ENCODE measurements at regions not wholly inside any gene's neighbourhood (a gene's known extent, or its start where the extent isn't known, plus 50 kb on each side); places are given as distances from the start of the nearest gene placed in this dataset.

- TF ChIP-seq PCBP2 (optimal IDR thresholded peaks at IDR 0.05; ENCODE audit: low read depth, low read length, poor library complexity, severe bottlenecking) = no peak
- intact Hi-C loops (cut with micrococcal nuclease; ENCODE audit: unreplicated experiment) = no loop called here
- no peak for FAIRE-seq
Observed at GRCh38 chr16:47781673-47782072, 320.5 kb downstream of the PHKB start.

GRCh38 chr16:47780213-47780875, 319.2 kb downstream of the PHKB start:
- no peaks in the 10 kb centered on the region for H3K36me3 ChIP-seq (replicated peaks in 1 of 2; ENCODE audit: control insufficient read depth in 1 of 2, insufficient read depth in 2 of 2, low read length in 2 of 2)
- 23% methylated on average over 8 of the region's 8 CpGs for WGBS (ENCODE audit: low lambda C conversion rate)
- DNase-seq (ENCODE audit: low spot score) = no peak
- ChIA-PET CTCF (ENCODE audit: low intra/inter-chr PET ratio, low total read pairs) (no interaction called here), POLR2A (no interaction called here)
- no peaks in the 10 kb centered on the region for H4K20me1 ChIP-seq (ENCODE audit: insufficient read depth, low read length)
- intact Hi-C loops (cut with micrococcal nuclease; ENCODE audit: unreplicated experiment) = no loop called here
- peaks cover 0 to 10% of the 10 kb centered on the region in 2 experiments; a peak in 1 of 5 replicates for H3K27me3 ChIP-seq (ENCODE audit: control insufficient read depth in 1 of 2, insufficient read depth in 2 of 2, low read length in 2 of 2)
- no peak overlapping the region for H3K27ac ChIP-seq (ENCODE audit: extremely low read length, insufficient read depth, low read length)
- no peaks in the 10 kb centered on the region for H3K9me3 ChIP-seq (ENCODE audit: low read length)
- no peak overlapping the region for H3K4me3 ChIP-seq (replicated peaks in 1 of 3; ENCODE audit: insufficient read depth in 1 of 3, low read depth in 2 of 3, low read length in 3 of 3)
- no peaks in the 10 kb centered on the region for H3K4me1 ChIP-seq (ENCODE audit: insufficient read depth, low read length)
- no peak overlapping the region for H2AFZ ChIP-seq (ENCODE audit: low read length)
- no peak overlapping the region for H3K9ac ChIP-seq (ENCODE audit: insufficient read depth, low read depth, low read length)
- no peak overlapping the region for H3K4me2 ChIP-seq (ENCODE audit: low read depth, low read length)
- in situ Hi-C loops (cut with HindIII; ENCODE audit: extremely low pct_ligation_motif_present, low pct_unique_long_range_greater_than_20kb) = no loop called here
- no peak for FAIRE-seq
- no TSS peak for BruUV-seq (replicated peaks)
- no peaks in the 10 kb centered on the region for H3K79me2 ChIP-seq (ENCODE audit: insufficient read depth, low read length)
- no peak for ATAC-seq
- TF ChIP-seq ATF3 (CRISPR knock-in tag; IDR thresholded peaks at IDR 0.05) (no peak), HDAC6 (IDR thresholded peaks at IDR 0.05; ENCODE audit: low read depth, low read length) (no peak), MEIS1 (CRISPR knock-in tag; IDR thresholded peaks at IDR 0.05; ENCODE audit: borderline replicate concordance) (no peak), MXD3 (CRISPR knock-in tag; IDR thresholded peaks at IDR 0.05) (no peak), CBX5 (CRISPR knock-in tag; IDR thresholded peaks at IDR 0.05; ENCODE audit: borderline replicate concordance) (no peak), ATF6 (CRISPR knock-in tag; conservative IDR thresholded peaks at IDR 0.05) (no peak), HMGA1 (CRISPR knock-in tag; conservative IDR thresholded peaks at IDR 0.05) (no peak), ZNF251 (CRISPR knock-in tag; IDR thresholded peaks at IDR 0.05) (no peak), RORA (CRISPR knock-in tag; IDR thresholded peaks at IDR 0.05) (no peak), RFXANK (CRISPR knock-in tag; IDR thresholded peaks at IDR 0.05) (no peak), NR0B2 (CRISPR knock-in tag; IDR thresholded peaks at IDR 0.05) (no peak)

More at GRCh38 chr16:47781673-47782072, 320.5 kb downstream of the PHKB start:
- ATAC-seq = no peak
- H3K4me2 ChIP-seq (ENCODE audit: low read depth, low read length) = no peak overlapping the region
- POLR2A ChIA-PET = no interaction called here
- CTCF ChIA-PET (ENCODE audit: low intra/inter-chr PET ratio, low total read pairs) = no interaction called here
- H4K20me1 ChIP-seq (ENCODE audit: insufficient read depth, low read length) = no peaks in the 10 kb centered on the region
- H2AFZ ChIP-seq (ENCODE audit: low read length) = no peak overlapping the region
- in situ Hi-C loops (cut with HindIII; ENCODE audit: extremely low pct_ligation_motif_present, low pct_unique_long_range_greater_than_20kb) = no loop called here
- H3K4me1 ChIP-seq (ENCODE audit: insufficient read depth, low read length) = no peaks in the 10 kb centered on the region
- no peak overlapping the region for H3K4me3 ChIP-seq (replicated peaks in 1 of 3; ENCODE audit: insufficient read depth in 1 of 3, low read depth in 2 of 3, low read length in 3 of 3)
- no peak overlapping the region for H3K27ac ChIP-seq (ENCODE audit: extremely low read length, insufficient read depth, low read length)
- H3K27me3 ChIP-seq (ENCODE audit: control insufficient read depth in 1 of 2, insufficient read depth in 2 of 2, low read length in 2 of 2) = peaks cover 0 to 10% of the 10 kb centered on the region in 2 experiments; a peak in 1 of 5 replicates
- no TSS peak for BruUV-seq (replicated peaks)
- DNase-seq (ENCODE audit: low spot score) = no peak
- WGBS (ENCODE audit: low lambda C conversion rate) = 36% methylated on average over 5 of the region's 5 CpGs
- H3K36me3 ChIP-seq (replicated peaks in 1 of 2; ENCODE audit: control insufficient read depth in 1 of 2, insufficient read depth in 2 of 2, low read length in 2 of 2) = no peaks in the 10 kb centered on the region
- no peaks in the 10 kb centered on the region for H3K79me2 ChIP-seq (ENCODE audit: insufficient read depth, low read length)
- H3K9ac ChIP-seq (ENCODE audit: insufficient read depth, low read depth, low read length) = no peak overlapping the region
- H3K9me3 ChIP-seq (ENCODE audit: low read length) = no peaks in the 10 kb centered on the region
